ENCODE measurements at regions not wholly inside any gene's neighbourhood (a gene's known extent, or its start where the extent isn't known, plus 50 kb on each side); places are given as distances from the start of the nearest gene placed in this dataset.

DNA sequence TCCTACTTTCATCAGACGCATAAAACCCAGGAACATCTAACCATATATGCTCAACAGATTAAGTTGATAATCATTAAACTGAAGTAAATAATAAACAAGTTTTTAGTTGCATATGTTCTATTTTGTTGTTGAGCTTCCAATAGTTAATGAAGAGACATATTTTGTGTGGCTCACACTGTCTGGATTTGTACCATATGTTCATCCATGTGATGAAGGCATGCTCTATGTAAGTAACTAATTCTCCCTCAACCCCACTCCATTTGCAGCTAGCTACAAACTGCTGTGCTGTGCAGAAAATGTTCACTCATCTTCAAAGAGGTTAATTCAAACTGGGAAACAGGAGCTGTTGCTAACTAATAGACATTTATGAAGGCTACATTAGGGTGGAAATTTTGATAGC is 589.7 kb upstream of the LRRC4C start:
- H3K9ac ChIP-seq (ENCODE audit: low read length): no peak overlapping the region
- no peak for DNase-seq (ENCODE audit: low read depth)
- H3K9me3 ChIP-seq (ENCODE audit: control insufficient read depth, low read length): no peaks in the 10 kb centered on the region
- no peak overlapping the region for H3K4me3 ChIP-seq (ENCODE audit: low read length)
- H3K36me3 ChIP-seq (ENCODE audit: control insufficient read depth, insufficient read depth, low read length, severe bottlenecking): no peaks in the 10 kb centered on the region
- no peaks in the 10 kb centered on the region for H3K27me3 ChIP-seq (replicated peaks; ENCODE audit: control insufficient read depth, insufficient read depth, low read length)
- H3K4me1 ChIP-seq (ENCODE audit: control insufficient read depth, insufficient read depth, low read length): peaks cover 13% of the 10 kb centered on the region

DNA sequence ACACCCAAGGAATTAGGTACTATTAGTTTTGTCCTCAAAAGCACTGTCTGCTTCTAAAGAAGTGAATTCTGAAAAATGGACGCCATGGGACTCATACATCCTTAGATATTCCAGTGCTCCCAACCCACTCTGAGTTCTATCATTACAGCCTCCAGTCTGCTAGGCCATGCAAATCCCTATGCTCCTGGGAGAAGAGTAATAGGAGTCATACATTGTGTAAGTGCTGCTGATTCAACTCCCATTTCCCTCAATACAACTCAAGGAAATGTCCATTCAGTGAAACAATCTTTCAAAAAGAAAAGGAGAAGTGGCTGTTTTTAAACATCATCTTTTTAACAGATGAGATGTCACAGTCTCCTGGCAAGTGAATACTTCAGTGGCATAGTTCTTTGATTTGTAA is 590.2 kb upstream of the LRRC4C start:
- H3K4me1 ChIP-seq (ENCODE audit: control insufficient read depth, insufficient read depth, low read length): peaks cover 14% of the 10 kb centered on the region
- no peaks in the 10 kb centered on the region for H3K27me3 ChIP-seq (replicated peaks; ENCODE audit: control insufficient read depth, insufficient read depth, low read length)
- no peak for DNase-seq (ENCODE audit: low read depth)
- no peak overlapping the region for H3K4me3 ChIP-seq (ENCODE audit: low read length)
- no peak overlapping the region for H3K9ac ChIP-seq (ENCODE audit: low read length)
- H3K9me3 ChIP-seq (ENCODE audit: control insufficient read depth, low read length): no peaks in the 10 kb centered on the region
- no peaks in the 10 kb centered on the region for H3K36me3 ChIP-seq (ENCODE audit: control insufficient read depth, insufficient read depth, low read length, severe bottlenecking)

DNA sequence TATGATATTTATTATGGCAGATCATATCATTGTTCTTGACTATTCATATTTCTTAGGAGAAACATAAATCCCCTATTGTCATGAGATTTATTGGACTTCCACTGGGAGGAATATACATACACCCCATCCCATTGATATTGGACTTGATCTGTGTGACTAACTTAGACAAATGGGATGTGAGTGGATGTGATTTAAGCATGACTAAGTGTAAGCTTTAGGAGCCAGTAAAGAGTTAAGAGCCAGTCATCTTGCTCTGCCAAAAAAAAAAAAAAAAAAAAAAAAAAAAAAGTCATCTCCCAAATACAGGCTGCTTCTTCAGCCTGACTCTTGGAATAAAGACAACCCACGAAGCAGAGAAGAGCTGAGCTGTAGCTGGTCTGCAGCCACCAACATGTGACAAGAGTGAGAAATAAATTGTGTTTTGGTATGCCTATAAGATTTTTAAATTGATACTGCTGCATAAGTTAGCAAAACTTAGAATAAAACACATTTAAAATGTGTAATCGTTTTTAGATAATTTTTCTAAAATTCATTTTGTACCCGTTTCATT is 595.0 kb upstream of the LRRC4C start:
- no peak for DNase-seq (ENCODE audit: low read depth)
- H3K27me3 ChIP-seq (replicated peaks; ENCODE audit: control insufficient read depth, insufficient read depth, low read length): no peaks in the 10 kb centered on the region

DNA sequence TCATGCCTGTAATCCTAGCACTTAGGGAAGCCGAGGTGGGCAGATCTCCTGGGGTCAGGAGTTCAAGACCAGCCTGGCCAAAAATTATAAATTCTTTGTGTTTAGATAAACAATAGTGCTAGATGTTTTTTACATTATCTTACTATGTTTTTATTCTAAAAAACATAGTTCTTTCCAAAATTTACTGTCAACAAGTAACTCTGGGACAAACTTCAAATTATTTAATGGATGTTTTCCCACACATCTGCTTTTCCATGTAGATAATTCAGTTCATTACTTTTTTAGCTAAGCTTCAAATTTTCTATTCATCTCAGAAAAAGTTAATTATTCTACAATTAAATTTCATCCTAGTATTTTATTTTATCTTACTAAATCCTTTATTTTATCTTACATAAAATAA is 596.2 kb upstream of the LRRC4C start:
- H3K27me3 ChIP-seq (replicated peaks; ENCODE audit: control insufficient read depth, insufficient read depth, low read length): no peaks in the 10 kb centered on the region
- DNase-seq (ENCODE audit: low read depth): no peak
- peaks cover 7% of the 10 kb centered on the region for H3K4me1 ChIP-seq (ENCODE audit: control insufficient read depth, insufficient read depth, low read length)
- no peak overlapping the region for H3K9ac ChIP-seq (ENCODE audit: low read length)
- no peaks in the 10 kb centered on the region for H3K36me3 ChIP-seq (ENCODE audit: control insufficient read depth, insufficient read depth, low read length, severe bottlenecking)
- no peaks in the 10 kb centered on the region for H3K9me3 ChIP-seq (ENCODE audit: control insufficient read depth, low read length)
- H3K4me3 ChIP-seq (ENCODE audit: low read length): no peak overlapping the region

More for the DNA sequence above, 595.0 kb upstream of the LRRC4C start:
- no peaks in the 10 kb centered on the region for H3K9me3 ChIP-seq (ENCODE audit: control insufficient read depth, low read length)
- H3K36me3 ChIP-seq (ENCODE audit: control insufficient read depth, insufficient read depth, low read length, severe bottlenecking): no peaks in the 10 kb centered on the region
- peaks cover 12% of the 10 kb centered on the region for H3K4me1 ChIP-seq (ENCODE audit: control insufficient read depth, insufficient read depth, low read length)
- H3K4me3 ChIP-seq (ENCODE audit: low read length): no peak overlapping the region
- no peak overlapping the region for H3K9ac ChIP-seq (ENCODE audit: low read length)

DNA sequence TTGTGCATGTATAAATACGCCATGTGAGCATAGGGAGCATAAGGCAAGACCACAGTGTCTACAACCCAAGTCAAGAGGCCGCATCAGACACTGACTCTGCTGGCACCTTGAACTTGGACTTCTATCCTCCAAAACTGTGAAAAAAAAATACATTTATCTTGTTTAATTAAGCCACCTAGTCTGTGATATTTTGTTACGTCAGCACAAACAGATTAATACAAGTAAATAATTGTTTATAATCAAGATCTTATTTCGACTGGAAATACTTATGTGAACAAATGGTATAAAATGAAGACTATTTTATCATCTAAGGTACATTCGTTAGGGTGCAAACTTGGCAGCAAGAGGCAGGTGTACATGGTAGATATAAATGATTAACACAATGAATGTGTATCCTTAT is 599.3 kb upstream of the LRRC4C start:
- Histone ChIP-seq H3K4me3 (ENCODE audit: low read length) (no peak overlapping the region), H3K36me3 (ENCODE audit: control insufficient read depth, insufficient read depth, low read length, severe bottlenecking) (no peaks in the 10 kb centered on the region), H3K27me3 (replicated peaks; ENCODE audit: control insufficient read depth, insufficient read depth, low read length) (no peaks in the 10 kb centered on the region), H3K4me1 (ENCODE audit: control insufficient read depth, insufficient read depth, low read length) (peaks cover 6% of the 10 kb centered on the region), H3K9me3 (ENCODE audit: control insufficient read depth, low read length) (no peaks in the 10 kb centered on the region), H3K9ac (ENCODE audit: low read length) (no peak overlapping the region)
- DNase-seq (ENCODE audit: low read depth): no peak

DNA sequence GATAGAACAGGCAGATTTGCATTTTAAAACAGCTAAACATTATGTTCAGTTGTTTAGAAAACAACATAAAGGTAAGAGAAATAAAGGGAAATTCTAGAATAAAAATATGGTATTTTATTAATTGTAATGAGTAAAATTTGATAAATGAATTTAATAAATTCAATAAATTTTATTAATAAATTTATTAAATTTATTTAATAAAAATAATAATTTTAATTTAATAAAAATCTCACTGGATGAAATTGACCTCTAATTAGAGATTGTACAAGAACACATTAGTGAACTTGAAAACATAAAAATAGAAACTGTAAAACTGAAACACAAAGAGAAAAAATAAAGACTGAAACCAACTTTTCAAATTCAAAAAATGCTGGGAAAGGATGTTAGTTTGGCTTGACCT is 605.7 kb upstream of the LRRC4C start:
- Histone ChIP-seq H3K36me3 (ENCODE audit: control insufficient read depth, insufficient read depth, low read length, severe bottlenecking) (no peaks in the 10 kb centered on the region), H3K9me3 (ENCODE audit: control insufficient read depth, low read length) (no peaks in the 10 kb centered on the region), H3K27me3 (replicated peaks; ENCODE audit: control insufficient read depth, insufficient read depth, low read length) (no peaks in the 10 kb centered on the region), H3K4me3 (ENCODE audit: low read length) (no peak overlapping the region), H3K9ac (ENCODE audit: low read length) (no peak overlapping the region), H3K4me1 (ENCODE audit: control insufficient read depth, insufficient read depth, low read length) (no peaks in the 10 kb centered on the region)
- DNase-seq (ENCODE audit: low read depth): no peak

DNA sequence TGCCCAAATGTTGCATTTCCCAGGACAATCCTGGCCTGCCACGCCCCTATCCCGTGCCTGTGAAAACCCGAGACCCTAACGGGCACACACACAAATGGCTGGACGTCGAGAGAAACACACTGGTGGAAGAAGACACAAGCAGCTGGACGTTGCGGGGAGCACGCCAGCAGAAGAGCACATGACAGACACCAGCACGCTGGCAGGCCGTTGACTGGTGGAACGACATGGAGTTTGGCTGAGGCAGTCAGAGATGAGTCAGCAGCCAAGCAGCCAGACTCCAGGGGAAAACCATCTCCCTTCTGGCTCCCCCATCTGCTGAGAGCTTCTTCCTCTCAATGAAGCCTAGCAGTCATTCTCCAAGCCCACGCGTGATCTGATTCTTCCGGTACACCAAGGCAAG is 606.7 kb upstream of the LRRC4C start:
- DNase-seq (ENCODE audit: low read depth): no peak
- no peaks in the 10 kb centered on the region for H3K27me3 ChIP-seq (replicated peaks; ENCODE audit: control insufficient read depth, insufficient read depth, low read length)
- H3K4me3 ChIP-seq (ENCODE audit: low read length): no peak overlapping the region
- no peaks in the 10 kb centered on the region for H3K4me1 ChIP-seq (ENCODE audit: control insufficient read depth, insufficient read depth, low read length)
- H3K36me3 ChIP-seq (ENCODE audit: control insufficient read depth, insufficient read depth, low read length, severe bottlenecking): no peaks in the 10 kb centered on the region
- H3K9me3 ChIP-seq (ENCODE audit: control insufficient read depth, low read length): no peaks in the 10 kb centered on the region
- no peak overlapping the region for H3K9ac ChIP-seq (ENCODE audit: low read length)

DNA sequence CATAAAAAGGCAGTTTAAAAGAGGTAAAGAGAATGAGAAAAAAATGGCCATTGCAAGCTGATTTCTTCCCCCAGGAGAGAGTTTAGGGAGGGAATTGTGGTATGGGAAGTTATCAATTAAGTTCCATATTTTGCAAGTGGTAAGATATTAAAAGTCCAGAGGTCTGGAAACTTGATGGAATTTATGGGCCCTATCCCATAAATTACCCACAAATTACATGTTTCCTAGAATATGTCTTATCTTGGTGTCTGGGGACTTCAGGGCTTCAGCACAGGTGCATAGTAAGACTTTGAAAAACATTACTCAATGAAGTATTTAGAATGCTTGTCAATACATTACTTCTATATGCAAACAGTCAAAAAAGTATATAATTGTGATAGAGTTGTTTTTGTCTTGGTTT is 614.9 kb upstream of the LRRC4C start:
- Histone ChIP-seq H3K36me3 (ENCODE audit: control insufficient read depth, insufficient read depth, low read length, severe bottlenecking) (no peaks in the 10 kb centered on the region), H3K4me3 (ENCODE audit: low read length) (no peak overlapping the region), H3K9me3 (ENCODE audit: control insufficient read depth, low read length) (no peaks in the 10 kb centered on the region), H3K4me1 (ENCODE audit: control insufficient read depth, insufficient read depth, low read length) (no peaks in the 10 kb centered on the region), H3K9ac (ENCODE audit: low read length) (no peak overlapping the region), H3K27me3 (replicated peaks; ENCODE audit: control insufficient read depth, insufficient read depth, low read length) (no peaks in the 10 kb centered on the region)
- DNase-seq (ENCODE audit: low read depth): no peak

DNA sequence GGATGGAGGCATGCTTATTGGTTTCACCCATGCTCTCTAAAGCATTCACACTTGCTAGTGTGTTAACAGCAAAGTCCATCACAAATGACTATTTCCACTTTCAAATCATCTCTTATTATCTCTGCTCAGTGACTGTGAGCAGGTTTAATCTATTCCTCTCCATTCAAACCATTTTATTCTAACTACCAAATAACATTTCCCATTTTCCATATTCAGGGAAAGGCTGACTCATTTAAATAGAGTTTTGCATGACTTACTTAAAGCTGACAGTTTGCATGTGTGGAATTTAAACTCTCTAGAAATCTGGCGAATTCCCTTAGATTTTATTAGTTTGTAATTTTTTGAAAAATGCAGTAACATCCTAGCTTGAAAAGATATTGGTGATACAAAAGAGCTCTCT is 615.7 kb upstream of the LRRC4C start:
- Histone ChIP-seq H3K4me1 (ENCODE audit: control insufficient read depth, insufficient read depth, low read length) (no peaks in the 10 kb centered on the region), H3K36me3 (ENCODE audit: control insufficient read depth, insufficient read depth, low read length, severe bottlenecking) (no peaks in the 10 kb centered on the region), H3K4me3 (ENCODE audit: low read length) (no peak overlapping the region), H3K27me3 (replicated peaks; ENCODE audit: control insufficient read depth, insufficient read depth, low read length) (no peaks in the 10 kb centered on the region), H3K9me3 (ENCODE audit: control insufficient read depth, low read length) (no peaks in the 10 kb centered on the region), H3K9ac (ENCODE audit: low read length) (no peak overlapping the region)
- DNase-seq (ENCODE audit: low read depth): no peak

DNA sequence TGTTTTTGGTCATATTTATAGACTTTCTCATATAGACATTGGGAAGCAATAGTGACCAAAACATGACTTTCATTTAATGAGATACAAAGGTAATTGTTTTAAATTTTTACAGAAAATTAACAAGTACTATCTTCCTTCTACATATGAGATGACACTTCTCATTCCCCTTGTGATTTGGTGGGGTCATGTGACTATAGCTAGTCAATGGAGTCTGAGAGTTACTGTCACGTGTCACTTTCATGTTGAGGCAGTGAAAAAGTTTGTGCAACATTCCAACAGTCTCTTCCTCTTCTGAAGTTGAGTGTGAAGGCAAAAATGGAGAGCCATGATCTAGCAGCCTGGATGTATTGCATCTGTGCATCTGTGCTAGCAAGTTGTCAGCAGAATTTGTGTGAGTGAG is 618.3 kb upstream of the LRRC4C start:
- no peaks in the 10 kb centered on the region for H3K27me3 ChIP-seq (replicated peaks; ENCODE audit: control insufficient read depth, insufficient read depth, low read length)
- H3K4me3 ChIP-seq (ENCODE audit: low read length): no peak overlapping the region
- no peaks in the 10 kb centered on the region for H3K36me3 ChIP-seq (ENCODE audit: control insufficient read depth, insufficient read depth, low read length, severe bottlenecking)
- no peak overlapping the region for H3K9ac ChIP-seq (ENCODE audit: low read length)
- H3K4me1 ChIP-seq (ENCODE audit: control insufficient read depth, insufficient read depth, low read length): no peaks in the 10 kb centered on the region
- DNase-seq (ENCODE audit: low read depth): no peak
- H3K9me3 ChIP-seq (ENCODE audit: control insufficient read depth, low read length): no peaks in the 10 kb centered on the region

DNA sequence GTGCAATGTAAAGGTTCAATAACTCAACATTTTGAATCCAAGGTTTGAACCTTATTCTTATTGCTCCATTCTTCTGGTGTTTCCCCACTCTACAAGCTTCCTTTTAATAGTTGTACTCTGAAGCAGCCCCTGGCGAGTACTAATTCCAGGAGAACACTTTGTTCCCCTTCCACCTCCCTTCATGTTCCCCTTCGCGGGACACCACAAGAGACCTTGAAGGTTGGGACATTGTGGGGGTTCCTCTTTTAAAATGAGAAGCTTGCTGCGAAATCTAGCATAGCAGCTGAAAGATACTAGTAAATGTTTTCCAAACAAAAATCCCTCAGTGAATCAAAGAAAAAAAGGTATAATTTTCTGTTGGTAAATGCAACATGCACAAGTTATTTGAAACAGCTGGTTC is 626.3 kb upstream of the LRRC4C start:
- Histone ChIP-seq H3K9ac (ENCODE audit: low read length) (no peak overlapping the region), H3K4me3 (ENCODE audit: low read length) (no peak overlapping the region), H3K4me1 (ENCODE audit: control insufficient read depth, insufficient read depth, low read length) (peaks cover 3% of the 10 kb centered on the region), H3K27me3 (replicated peaks; ENCODE audit: control insufficient read depth, insufficient read depth, low read length) (no peaks in the 10 kb centered on the region), H3K36me3 (ENCODE audit: control insufficient read depth, insufficient read depth, low read length, severe bottlenecking) (no peaks in the 10 kb centered on the region), H3K9me3 (ENCODE audit: control insufficient read depth, low read length) (no peaks in the 10 kb centered on the region)
- DNase-seq (ENCODE audit: low read depth): no peak

DNA sequence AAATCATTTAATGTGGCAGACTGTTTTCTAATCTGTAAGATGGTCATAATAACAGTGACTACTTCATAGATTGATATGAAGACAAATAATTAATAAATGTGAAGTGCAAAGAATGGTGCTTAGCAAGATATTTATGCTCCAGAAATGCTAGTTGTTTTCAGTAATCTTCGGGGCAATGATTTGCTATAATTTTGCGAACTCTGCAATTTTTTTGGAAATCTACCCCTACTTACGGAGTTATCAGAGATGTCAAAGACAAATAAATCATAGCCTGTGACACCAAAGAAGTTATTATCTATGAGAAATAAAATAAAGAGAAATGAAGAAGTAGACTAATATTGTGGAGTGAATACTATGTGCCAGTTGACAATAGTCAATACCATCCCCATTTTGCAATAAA is 634.1 kb upstream of the LRRC4C start:
- DNase-seq (ENCODE audit: low read depth): no peak
- H3K9ac ChIP-seq (ENCODE audit: low read length): no peak overlapping the region
- peaks cover 5% of the 10 kb centered on the region for H3K4me1 ChIP-seq (ENCODE audit: control insufficient read depth, insufficient read depth, low read length)
- H3K9me3 ChIP-seq (ENCODE audit: control insufficient read depth, low read length): peaks cover 14% of the 10 kb centered on the region
- H3K4me3 ChIP-seq (ENCODE audit: low read length): no peak overlapping the region
- H3K27me3 ChIP-seq (replicated peaks; ENCODE audit: control insufficient read depth, insufficient read depth, low read length): no peaks in the 10 kb centered on the region
- H3K36me3 ChIP-seq (ENCODE audit: control insufficient read depth, insufficient read depth, low read length, severe bottlenecking): no peaks in the 10 kb centered on the region
